IMR-90 (cell line): ENCODE measurements at regions not wholly inside any gene's neighbourhood (a gene's known extent, or its start where the extent isn't known, plus 50 kb on each side); places are given as distances from the start of the nearest gene placed in this dataset.

Experiments used
- ATAC-seq: fragments of 200-7000 bp; cut with Tn5 transposase; 2 replicates; pipeline ENCODE4 v1.9.1; 2020; ENCODE audit warnings: low read depth, mild to moderate bottlenecking, moderate library complexity
- BruUV-seq: library from RNA; stranded (reverse); fragments of 400-500 nt; replicated peaks from 2 replicates; lab custom pipeline; 2021; lab: Mats Ljungman, UMichigan
- CTCF ChIA-PET: fragments of 300-600 bp; formaldehyde crosslinking; extraction: SDS; loops from one replicate; lab custom pipeline; 2021; ENCODE audit warnings: antibody characterized with exemption; lab: Yijun Ruan, JAX
- POLR2A ChIA-PET: fragments of 300-600 bp; sonication (Branson Sonifier 250); formaldehyde crosslinking; loops from one replicate; lab custom pipeline; 2022; ENCODE audit warnings: antibody characterized with exemption; ENCODE audit not compliant: unreplicated experiment; lab: Charles Lee
- DNase-seq: peaks from one replicate; pipeline ENCODE4 v3.0.0; 2013
- H2AFZ ChIP-seq: replicated peaks from 2 replicates; pipeline ENCODE3; 2013; ENCODE audit warnings: low read length, mild to moderate bottlenecking; ENCODE audit not compliant: poor library complexity
- H2AK5ac ChIP-seq: 2 replicates; pipeline ENCODE4 v1.6.1; 2013; ENCODE audit warnings: low read depth, low read length, inconsistent platforms
- H2AK9ac ChIP-seq: replicated peaks from 2 replicates; pipeline ENCODE3; 2013; ENCODE audit warnings: mild to moderate bottlenecking, low read depth, low read length, moderate library complexity; ENCODE audit not compliant: poor library complexity
- H2BK120ac ChIP-seq: 2 replicates; pipeline ENCODE4 v1.6.1; 2013; ENCODE audit warnings: low read depth, low read length, inconsistent platforms
- H2BK15ac ChIP-seq: 3 replicates; pipeline ENCODE4 v1.6.1; 2013; ENCODE audit warnings: low read depth, low read length, inconsistent platforms
- H2BK20ac ChIP-seq: 2 replicates; pipeline ENCODE4 v1.6.1; 2013; ENCODE audit warnings: low read depth, mild to moderate bottlenecking, inconsistent platforms, low read length, moderate library complexity
- H2BK5ac ChIP-seq: 2 replicates; pipeline ENCODE4 v1.6.1; 2013; ENCODE audit warnings: mild to moderate bottlenecking, low read depth, low read length, inconsistent platforms; ENCODE audit not compliant: poor library complexity, severe bottlenecking
- H3K14ac ChIP-seq: replicated peaks from 2 replicates; pipeline ENCODE4 v1.6.1; 2013; ENCODE audit warnings: low read depth, low read length, inconsistent platforms
- H3K18ac ChIP-seq: 2 replicates; pipeline ENCODE4 v1.6.1; 2013; ENCODE audit warnings: low read depth, low read length, control low read depth
- H3K23ac ChIP-seq: 2 replicates; pipeline ENCODE4 v1.6.1; 2013; ENCODE audit warnings: low read depth, low read length, inconsistent platforms
- H3K27ac ChIP-seq: 2 replicates; pipeline ENCODE4 v1.5.1; 2013; ENCODE audit warnings: mild to moderate bottlenecking, control low read depth, low read length; ENCODE audit not compliant: insufficient read depth
- H3K27me3 ChIP-seq: 2 replicates; pipeline ENCODE4 v1.6.1; 2013; ENCODE audit warnings: low read length; ENCODE audit not compliant: control insufficient read depth, insufficient read depth
- H3K36me3 ChIP-seq: 2 replicates; pipeline ENCODE4 v1.6.1; 2013; ENCODE audit warnings: low read length, mixed read lengths; ENCODE audit not compliant: control insufficient read depth, insufficient read depth
- H3K4ac ChIP-seq: 2 replicates; pipeline ENCODE4 v1.6.1; 2013; ENCODE audit warnings: low read depth, low read length, inconsistent platforms
- H3K4me1 ChIP-seq: 2 replicates; pipeline ENCODE4 v1.6.1; 2013; ENCODE audit warnings: low read length, mixed read lengths; ENCODE audit not compliant: control insufficient read depth, insufficient read depth
- H3K4me2 ChIP-seq: 2 replicates; pipeline ENCODE4 v1.6.1; 2013; ENCODE audit warnings: low read depth, mild to moderate bottlenecking, control low read depth, low read length, moderate library complexity
- H3K4me3 ChIP-seq: 2 replicates; pipeline ENCODE4 v1.5.1; 2013; ENCODE audit warnings: low read depth, mild to moderate bottlenecking, control low read depth, low read length, moderate library complexity; ENCODE audit not compliant: insufficient read depth
- H3K56ac ChIP-seq: 2 replicates; pipeline ENCODE4 v1.6.1; 2013; ENCODE audit warnings: low read length, inconsistent platforms; ENCODE audit not compliant: insufficient read depth; ENCODE audit errors: extremely low read depth
- H3K79me1 ChIP-seq, 2 experiments: 2 replicates each; pipeline ENCODE4 v1.6.1; 2013; ENCODE audit warnings: low read length in 2 of 2, inconsistent platforms in 1 of 2, low read depth in 1 of 2
- H3K9ac ChIP-seq: 2 replicates; pipeline ENCODE4 v1.6.1; 2013; ENCODE audit warnings: low read depth, low read length, control low read depth
- H3K9me1 ChIP-seq: 2 replicates; pipeline ENCODE4 v1.6.1; 2013; ENCODE audit warnings: low read length, inconsistent platforms; ENCODE audit not compliant: insufficient read depth
- H3K9me3 ChIP-seq: 2 replicates; pipeline ENCODE4 v1.6.1; 2013; ENCODE audit warnings: low read length; ENCODE audit not compliant: control insufficient read depth, insufficient read depth
- H4K20me1 ChIP-seq: 2 replicates; pipeline ENCODE4 v1.6.1; 2013; ENCODE audit warnings: low read length, inconsistent platforms; ENCODE audit not compliant: insufficient read depth
- H4K5ac ChIP-seq: 2 replicates; pipeline ENCODE4 v1.6.1; 2013; ENCODE audit warnings: mild to moderate bottlenecking, low read depth, low read length, control low read depth
- H4K8ac ChIP-seq, 2 experiments: 2 replicates each; pipeline ENCODE4 v1.6.1; 2013; ENCODE audit warnings: low read depth in 2 of 2, low read length in 2 of 2, control low read depth in 1 of 2, inconsistent platforms in 1 of 2
- H4K91ac ChIP-seq: 2 replicates; pipeline ENCODE4 v1.6.1; 2013; ENCODE audit warnings: low read depth, low read length, inconsistent platforms; ENCODE audit not compliant: insufficient read depth
- CEBPB ChIP-seq: IDR thresholded peaks from 2 replicates; pipeline ENCODE4 v1.6.1; 2012; ENCODE audit warnings: low read depth, low read length, improper control_type of control experiment
- CHD1 ChIP-seq: IDR thresholded peaks from 2 replicates; pipeline ENCODE4 v1.6.1; 2012; ENCODE audit warnings: low read depth, low read length, improper control_type of control experiment
- CTCF ChIP-seq: conservative IDR thresholded peaks from 2 replicates; pipeline ENCODE4 v1.5.1; 2012; ENCODE audit warnings: mild to moderate bottlenecking, low read depth, low read length, improper control_type of control experiment
- ELK1 ChIP-seq: fragments of 150-350 bp; IDR thresholded peaks from 2 replicates; pipeline ENCODE4 v1.6.1; 2016; ENCODE audit warnings: low read depth, mild to moderate bottlenecking, low read length, moderate library complexity, borderline replicate concordance
- FOS ChIP-seq: fragments of 150-350 bp; IDR thresholded peaks from 2 replicates; pipeline ENCODE4 v1.6.1; 2016; ENCODE audit warnings: low read depth, low read length
- MAFK ChIP-seq: IDR thresholded peaks from 2 replicates; pipeline ENCODE4 v1.6.1; 2012; ENCODE audit warnings: low read depth, low read length, improper control_type of control experiment
- MAZ ChIP-seq: IDR thresholded peaks from 2 replicates; pipeline ENCODE4 v1.6.1; 2012; ENCODE audit warnings: low read depth, mild to moderate bottlenecking, low read length, improper control_type of control experiment, moderate library complexity, borderline replicate concordance
- MXI1 ChIP-seq: IDR thresholded peaks from 2 replicates; pipeline ENCODE4 v1.6.1; 2012; ENCODE audit warnings: low read depth, mild to moderate bottlenecking, low read length, moderate library complexity, borderline replicate concordance
- POLR2A ChIP-seq: IDR thresholded peaks from 2 replicates; pipeline ENCODE4 v1.6.1; 2012; ENCODE audit warnings: mild to moderate bottlenecking, low read depth, low read length
- RAD21 ChIP-seq: IDR thresholded peaks from 2 replicates; pipeline ENCODE4 v1.6.1; 2012; ENCODE audit warnings: low read length, improper control_type of control experiment
- SMC3 ChIP-seq: fragments of 150-350 bp; IDR thresholded peaks from 2 replicates; pipeline ENCODE4 v1.6.1; 2016; ENCODE audit warnings: low read depth, mild to moderate bottlenecking, antibody characterized with exemption, low read length, moderate library complexity
- WGBS, 2 experiments: methylation state at CpG; one replicate each; pipeline versions ENCODE4 v1.1.5 to v1.1.7; 2013; ENCODE audit warnings: missing lambda C conversion rate in 2 of 2; ENCODE audit not compliant: insufficient read length in 1 of 2; ENCODE audit errors: extremely low coverage in 2 of 2; 5-methylcytosine and 5-hydroxymethylcytosine counted together
- dilution Hi-C: fragments of 300-500 bp; cut with HindIII; formaldehyde crosslinking; loops from one replicate; pipeline ENCODE4 v1.14.3; 2018; ENCODE audit warnings: low sequenced_read_pairs; ENCODE audit not compliant: unreplicated experiment
- in situ Hi-C: fragments of 300-500 bp; cut with MboI; formaldehyde crosslinking; loops from 3 replicates; pipeline ENCODE4 v1.14.3; 2019; ENCODE audit warnings: low sequenced_read_pairs, inconsistent platforms, mixed read lengths
- intact Hi-C: fragments of 100-400 bp; cut with micrococcal nuclease; formaldehyde crosslinking; loops from 2 replicates; pipeline ENCODE4 v1.10.0; 2022

DNA sequence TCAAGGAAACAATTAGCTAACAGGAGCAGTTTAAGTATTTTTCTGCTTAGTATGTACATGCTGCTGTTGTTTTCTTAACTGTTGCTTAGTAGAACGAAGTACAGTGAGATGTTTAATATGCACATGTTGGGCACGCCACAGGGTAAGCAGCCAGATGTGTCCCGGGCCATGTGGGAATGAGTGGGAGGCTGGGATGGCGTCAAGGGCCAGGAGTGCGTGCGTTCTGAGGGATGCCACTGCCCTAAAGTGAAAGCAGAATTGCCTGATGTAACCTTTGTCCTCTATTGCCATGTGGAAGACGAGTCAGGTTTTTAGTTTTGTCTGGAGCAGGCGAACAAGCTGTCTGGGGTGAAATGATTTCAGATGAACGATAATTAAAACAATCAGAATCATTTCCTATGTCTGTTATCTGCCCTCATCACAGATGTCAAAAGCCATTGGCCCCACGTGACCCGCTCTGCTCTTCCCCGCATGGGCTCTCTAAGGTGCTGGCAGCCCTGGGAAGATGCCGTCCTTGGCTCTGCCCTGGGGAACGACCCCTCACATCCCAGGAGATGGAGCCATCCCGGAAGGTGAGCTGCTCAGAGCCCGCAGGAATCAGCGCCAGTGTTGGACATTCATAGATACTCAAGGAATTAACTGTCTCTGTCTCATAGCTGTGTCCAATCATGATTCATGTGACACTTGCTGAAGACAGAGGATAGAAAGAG lies 356.6 kb upstream of the IRX4 start:
- H2AFZ ChIP-seq, result no peak overlapping the region
- peaks cover 20% of the 10 kb centered on the region for H3K9me3 ChIP-seq
- H2BK20ac ChIP-seq, result no peak overlapping the region
- no peaks in the 10 kb centered on the region for H3K9me1 ChIP-seq
- no peaks in the 10 kb centered on the region for H3K79me1 ChIP-seq
- ChIA-PET POLR2A (no interaction called here), CTCF (no interaction called here)
- no peak for ATAC-seq
- WGBS, 2 experiments, result 33% methylated on average over 6 of the region's 17 CpGs; no CpG with 5 or more reads in 1 of the 2 experiments
- no peaks in the 10 kb centered on the region for H3K36me3 ChIP-seq
- H4K5ac ChIP-seq, result no peak overlapping the region
- intact Hi-C loops (no loop called here), dilution Hi-C loops (no loop called here), in situ Hi-C loops (no loop called here)
- H3K23ac ChIP-seq, result no peak overlapping the region
- H3K4ac ChIP-seq, result no peak overlapping the region
- no peak overlapping the region for H2BK120ac ChIP-seq
- no peak overlapping the region for H2AK9ac ChIP-seq
- H3K56ac ChIP-seq, result no peak overlapping the region
- no peaks in the 10 kb centered on the region for H3K4me1 ChIP-seq
- no peak overlapping the region for H4K91ac ChIP-seq
- no peak overlapping the region for H2BK5ac ChIP-seq
- H3K27ac ChIP-seq, result no peak overlapping the region
- no peak overlapping the region for H3K18ac ChIP-seq
- H3K4me2 ChIP-seq, result no peak overlapping the region
- H2BK15ac ChIP-seq, result no peak overlapping the region
- no peak overlapping the region for H3K4me3 ChIP-seq
- no peak for DNase-seq
- no TSS peak for BruUV-seq
- H4K20me1 ChIP-seq, result no peaks in the 10 kb centered on the region
- H3K9ac ChIP-seq, result no peak overlapping the region
- TF ChIP-seq FOS (no peak), POLR2A (no peak), CHD1 (no peak), CTCF (no peak), MAZ (no peak), MAFK (no peak), CEBPB (no peak), MXI1 (no peak), RAD21 (no peak), SMC3 (no peak), ELK1 (no peak)
- H2AK5ac ChIP-seq, result no peak overlapping the region
- no peak overlapping the region for H3K14ac ChIP-seq
- H3K27me3 ChIP-seq, result no peaks in the 10 kb centered on the region
- no peak overlapping the region for H4K8ac ChIP-seq
